ENCODE measurements at regions not wholly inside any gene's neighbourhood (a gene's known extent, or its start where the extent isn't known, plus 50 kb on each side); places are given as distances from the start of the nearest gene placed in this dataset.

GRCh38 chr18:22112215-22112614, 57.2 kb upstream of the GATA6 start:
- Histone ChIP-seq H3K4me3 (ENCODE audit: insufficient read depth, low read depth, low read length) (no peak overlapping the region), H3K27me3 (ENCODE audit: insufficient read depth, low read length) (peaks cover 6% of the 10 kb centered on the region), H2AFZ (ENCODE audit: low read depth, low read length) (no peak overlapping the region), H3K4me1 (ENCODE audit: insufficient read depth, low read length) (no peaks in the 10 kb centered on the region), H3K9me3 (ENCODE audit: insufficient read depth, low read depth, low read length) (no peaks in the 10 kb centered on the region), H4K20me1 (ENCODE audit: insufficient read depth, low read length) (no peaks in the 10 kb centered on the region), H3K9ac (ENCODE audit: low read length) (no peak overlapping the region), H3K4me2 (ENCODE audit: low read length) (no peak overlapping the region), H3K79me2 (ENCODE audit: insufficient read depth, low read length) (no peaks in the 10 kb centered on the region), H3K27ac (ENCODE audit: low read depth, low read length) (no peak overlapping the region), H3K36me3 (ENCODE audit: insufficient read depth, low read length) (no peaks in the 10 kb centered on the region)
- TF ChIP-seq CTCF (IDR thresholded peaks at IDR 0.05; ENCODE audit: insufficient read depth, low read depth, low read length) (no peak), EZH2 (IDR thresholded peaks at IDR 0.05; ENCODE audit: insufficient read depth, low read length) (no peak)
- H3K27ac Mint-ChIP-seq (ENCODE audit: unreplicated experiment) = no peak overlapping the region
- no peak for FAIRE-seq
- H3K4me3 Mint-ChIP-seq (ENCODE audit: unreplicated experiment) = no peak overlapping the region
- H3K9me3 Mint-ChIP-seq (ENCODE audit: unreplicated experiment) = no peaks in the 10 kb centered on the region
- no peak for DNase-seq (ENCODE audit: low read depth)
- peaks cover 24% of the 10 kb centered on the region for H3K27me3 Mint-ChIP-seq (ENCODE audit: low read depth, unreplicated experiment)
- H3K4me1 Mint-ChIP-seq (ENCODE audit: low read depth, unreplicated experiment) = peaks cover 5% of the 10 kb centered on the region
- no peaks in the 10 kb centered on the region for H3K36me3 Mint-ChIP-seq (ENCODE audit: low read depth, unreplicated experiment)

- Mint-ChIP-seq H3K27ac (ENCODE audit: unreplicated experiment) (no peak overlapping the region), H3K4me3 (ENCODE audit: unreplicated experiment) (no peak overlapping the region), H3K27me3 (ENCODE audit: low read depth, unreplicated experiment) (peaks cover 24% of the 10 kb centered on the region), H3K4me1 (ENCODE audit: low read depth, unreplicated experiment) (peaks cover 5% of the 10 kb centered on the region), H3K9me3 (ENCODE audit: unreplicated experiment) (no peaks in the 10 kb centered on the region), H3K36me3 (ENCODE audit: low read depth, unreplicated experiment) (no peaks in the 10 kb centered on the region)
- no peak overlapping the region for H3K9ac ChIP-seq (ENCODE audit: low read length)
- FAIRE-seq = no peak
- no peaks in the 10 kb centered on the region for H3K36me3 ChIP-seq (ENCODE audit: insufficient read depth, low read length)
- DNase-seq (ENCODE audit: low read depth) = no peak
- no peaks in the 10 kb centered on the region for H3K9me3 ChIP-seq (ENCODE audit: insufficient read depth, low read depth, low read length)
- H2AFZ ChIP-seq (ENCODE audit: low read depth, low read length) = no peak overlapping the region
- H3K4me3 ChIP-seq (ENCODE audit: insufficient read depth, low read depth, low read length) = no peak overlapping the region
- no peaks in the 10 kb centered on the region for H4K20me1 ChIP-seq (ENCODE audit: insufficient read depth, low read length)
- peaks cover 6% of the 10 kb centered on the region for H3K27me3 ChIP-seq (ENCODE audit: insufficient read depth, low read length)
- H3K4me2 ChIP-seq (ENCODE audit: low read length) = no peak overlapping the region
- TF ChIP-seq CTCF (IDR thresholded peaks at IDR 0.05; ENCODE audit: insufficient read depth, low read depth, low read length) (no peak), EZH2 (IDR thresholded peaks at IDR 0.05; ENCODE audit: insufficient read depth, low read length) (no peak)
- H3K79me2 ChIP-seq (ENCODE audit: insufficient read depth, low read length) = no peaks in the 10 kb centered on the region
- no peak overlapping the region for H3K27ac ChIP-seq (ENCODE audit: low read depth, low read length)
- H3K4me1 ChIP-seq (ENCODE audit: insufficient read depth, low read length) = no peaks in the 10 kb centered on the region
These were observed 56.1 kb upstream of the GATA6 start for GRCh38 chr18:22113144-22113844.

All from astrocyte (in vitro differentiated cells and primary cell).